ENCODE measurements at regions not wholly inside any gene's neighbourhood (a gene's known extent, or its start where the extent isn't known, plus 50 kb on each side); places are given as distances from the start of the nearest gene placed in this dataset.

- no peak for TF ChIP-seq ZNF521 (tag by site-specific recombination; IDR thresholded peaks at IDR 0.05)
- no peak for TF ChIP-seq ZBTB44 (tag by site-specific recombination; IDR thresholded peaks at IDR 0.05)
- no peak for TF ChIP-seq ZNF211 (tag by site-specific recombination; IDR thresholded peaks at IDR 0.05; ENCODE audit: low read depth)
- no peak for TF ChIP-seq RBAK (tag by site-specific recombination; IDR thresholded peaks at IDR 0.05)
- no peak for TF ChIP-seq BCL6B (tag by site-specific recombination; IDR thresholded peaks at IDR 0.05)
Measured at GRCh38 chr2:67159929-67160328, 237.2 kb upstream of the ETAA1 start (continued).

GRCh38 chr2:67164771-67165522 lies 232.2 kb upstream of the ETAA1 start:
- ChIA-PET POLR2A (no interaction called here), CTCF (interaction anchor here (0.7 to 1.5 kb wide), 2 partner anchors 22 to 126 kb away, joined by 3 read pairs; no protein-coding TSS in a partner anchor)
- Histone ChIP-seq H3K4me3 (ENCODE audit: low read depth, low read length) (no peak overlapping the region), H3K36me3 (ENCODE audit: control insufficient read depth in 2 of 2, insufficient read depth in 1 of 2, low read length in 2 of 2) (no peaks in the 10 kb centered on the region), H3K9me3 (ENCODE audit: control insufficient read depth, insufficient read depth, low read depth, low read length) (no peaks in the 10 kb centered on the region), H3K4me1 (ENCODE audit: control insufficient read depth, insufficient read depth, low read length) (peaks cover 6% of the 10 kb centered on the region; the same call in 1 of the 2 replicates), H3K27ac (ENCODE audit: extremely low read depth, low read depth, low read length) (no peak overlapping the region)
- TF ChIP-seq ZBTB44 (tag by site-specific recombination; IDR thresholded peaks at IDR 0.05) = no peak
- TF ChIP-seq IKZF3 (tag by site-specific recombination; IDR thresholded peaks at IDR 0.05) = no peak
- TF ChIP-seq ZNF792 (tag by site-specific recombination; IDR thresholded peaks at IDR 0.05) = no peak
- no peak for TF ChIP-seq BCL11B (tag by site-specific recombination; IDR thresholded peaks at IDR 0.05; ENCODE audit: low read depth)
- no peak for TF ChIP-seq KLF8 (tag by site-specific recombination; IDR thresholded peaks at IDR 0.05)
- no peak for TF ChIP-seq GLIS2 (tag by site-specific recombination; IDR thresholded peaks at IDR 0.05)
- TF ChIP-seq ZNF354C (tag by site-specific recombination; IDR thresholded peaks at IDR 0.05; ENCODE audit: borderline replicate concordance, low read depth) = no peak

- ChIA-PET POLR2A (no interaction called here), CTCF (interaction anchor here (0.7 to 1.5 kb wide), 2 partner anchors 22 to 127 kb away, joined by 3 read pairs; no protein-coding TSS in a partner anchor)
- Histone ChIP-seq H3K36me3 (ENCODE audit: control insufficient read depth in 2 of 2, insufficient read depth in 1 of 2, low read length in 2 of 2) (no peaks in the 10 kb centered on the region), H3K4me3 (ENCODE audit: low read depth, low read length) (no peak overlapping the region), H3K9me3 (ENCODE audit: control insufficient read depth, insufficient read depth, low read depth, low read length) (no peaks in the 10 kb centered on the region), H3K4me1 (ENCODE audit: control insufficient read depth, insufficient read depth, low read length) (peaks cover 6% of the 10 kb centered on the region; the same call in 1 of the 2 replicates), H3K27ac (ENCODE audit: extremely low read depth, low read depth, low read length) (no peak overlapping the region)
- TF ChIP-seq ZNF624 (tag by site-specific recombination; IDR thresholded peaks at IDR 0.05) (no peak), ZIC2 (tag by site-specific recombination; IDR thresholded peaks at IDR 0.05) (no peak), ZBTB48 (tag by site-specific recombination; IDR thresholded peaks at IDR 0.05) (no peak), ZNF19 (tag by site-specific recombination; IDR thresholded peaks at IDR 0.05; ENCODE audit: low read depth) (no peak), ZNF707 (tag by site-specific recombination; IDR thresholded peaks at IDR 0.05) (no peak), ZNF426 (tag by site-specific recombination; IDR thresholded peaks at IDR 0.05) (no peak), ZNF580 (tag by site-specific recombination; IDR thresholded peaks at IDR 0.05) (no peak), ZNF560 (tag by site-specific recombination; IDR thresholded peaks at IDR 0.05; ENCODE audit: borderline replicate concordance) (no peak)
Measured at GRCh38 chr2:67165523-67165990, 231.6 kb upstream of the ETAA1 start.
